IMR-90 (cell line): ENCODE measurements at regions not wholly inside any gene's neighbourhood (a gene's known extent, or its start where the extent isn't known, plus 50 kb on each side); places are given as distances from the start of the nearest gene placed in this dataset.

ENCODE experiments used
- ATAC-seq: fragments of 200-7000 bp; cut with Tn5 transposase; 2 replicates; pipeline ENCODE4 v1.9.1; 2020; ENCODE audit warnings: low read depth, mild to moderate bottlenecking, moderate library complexity
- BruUV-seq: library from RNA; stranded (reverse); fragments of 400-500 nt; replicated peaks from 2 replicates; lab custom pipeline; 2021; lab: Mats Ljungman, UMichigan
- CTCF ChIA-PET: fragments of 300-600 bp; formaldehyde crosslinking; extraction: SDS; loops from one replicate; lab custom pipeline; 2021; ENCODE audit warnings: antibody characterized with exemption; lab: Yijun Ruan, JAX
- POLR2A ChIA-PET: fragments of 300-600 bp; sonication (Branson Sonifier 250); formaldehyde crosslinking; loops from one replicate; lab custom pipeline; 2022; ENCODE audit warnings: antibody characterized with exemption; ENCODE audit not compliant: unreplicated experiment; lab: Charles Lee
- DNase-seq: peaks from one replicate; pipeline ENCODE4 v3.0.0; 2013
- H2AFZ ChIP-seq: replicated peaks from 2 replicates; pipeline ENCODE3; 2013; ENCODE audit warnings: low read length, mild to moderate bottlenecking; ENCODE audit not compliant: poor library complexity
- H2AK5ac ChIP-seq: 2 replicates; pipeline ENCODE4 v1.6.1; 2013; ENCODE audit warnings: low read depth, low read length, inconsistent platforms
- H2AK9ac ChIP-seq: replicated peaks from 2 replicates; pipeline ENCODE3; 2013; ENCODE audit warnings: mild to moderate bottlenecking, low read depth, low read length, moderate library complexity; ENCODE audit not compliant: poor library complexity
- H2BK120ac ChIP-seq: 2 replicates; pipeline ENCODE4 v1.6.1; 2013; ENCODE audit warnings: low read depth, low read length, inconsistent platforms
- H2BK15ac ChIP-seq: 3 replicates; pipeline ENCODE4 v1.6.1; 2013; ENCODE audit warnings: low read depth, low read length, inconsistent platforms
- H2BK20ac ChIP-seq: 2 replicates; pipeline ENCODE4 v1.6.1; 2013; ENCODE audit warnings: low read depth, mild to moderate bottlenecking, inconsistent platforms, low read length, moderate library complexity
- H2BK5ac ChIP-seq: 2 replicates; pipeline ENCODE4 v1.6.1; 2013; ENCODE audit warnings: mild to moderate bottlenecking, low read depth, low read length, inconsistent platforms; ENCODE audit not compliant: poor library complexity, severe bottlenecking
- H3K14ac ChIP-seq: replicated peaks from 2 replicates; pipeline ENCODE4 v1.6.1; 2013; ENCODE audit warnings: low read depth, low read length, inconsistent platforms
- H3K18ac ChIP-seq: 2 replicates; pipeline ENCODE4 v1.6.1; 2013; ENCODE audit warnings: low read depth, low read length, control low read depth
- H3K23ac ChIP-seq: 2 replicates; pipeline ENCODE4 v1.6.1; 2013; ENCODE audit warnings: low read depth, low read length, inconsistent platforms
- H3K27ac ChIP-seq: 2 replicates; pipeline ENCODE4 v1.5.1; 2013; ENCODE audit warnings: mild to moderate bottlenecking, control low read depth, low read length; ENCODE audit not compliant: insufficient read depth
- H3K27me3 ChIP-seq: 2 replicates; pipeline ENCODE4 v1.6.1; 2013; ENCODE audit warnings: low read length; ENCODE audit not compliant: control insufficient read depth, insufficient read depth
- H3K36me3 ChIP-seq: 2 replicates; pipeline ENCODE4 v1.6.1; 2013; ENCODE audit warnings: low read length, mixed read lengths; ENCODE audit not compliant: control insufficient read depth, insufficient read depth
- H3K4ac ChIP-seq: 2 replicates; pipeline ENCODE4 v1.6.1; 2013; ENCODE audit warnings: low read depth, low read length, inconsistent platforms
- H3K4me1 ChIP-seq: 2 replicates; pipeline ENCODE4 v1.6.1; 2013; ENCODE audit warnings: low read length, mixed read lengths; ENCODE audit not compliant: control insufficient read depth, insufficient read depth
- H3K4me2 ChIP-seq: 2 replicates; pipeline ENCODE4 v1.6.1; 2013; ENCODE audit warnings: low read depth, mild to moderate bottlenecking, control low read depth, low read length, moderate library complexity
- H3K4me3 ChIP-seq: 2 replicates; pipeline ENCODE4 v1.5.1; 2013; ENCODE audit warnings: low read depth, mild to moderate bottlenecking, control low read depth, low read length, moderate library complexity; ENCODE audit not compliant: insufficient read depth
- H3K56ac ChIP-seq: 2 replicates; pipeline ENCODE4 v1.6.1; 2013; ENCODE audit warnings: low read length, inconsistent platforms; ENCODE audit not compliant: insufficient read depth; ENCODE audit errors: extremely low read depth
- H3K79me1 ChIP-seq, 2 experiments: 2 replicates each; pipeline ENCODE4 v1.6.1; 2013; ENCODE audit warnings: low read length in 2 of 2, inconsistent platforms in 1 of 2, low read depth in 1 of 2
- H3K9ac ChIP-seq: 2 replicates; pipeline ENCODE4 v1.6.1; 2013; ENCODE audit warnings: low read depth, low read length, control low read depth
- H3K9me1 ChIP-seq: 2 replicates; pipeline ENCODE4 v1.6.1; 2013; ENCODE audit warnings: low read length, inconsistent platforms; ENCODE audit not compliant: insufficient read depth
- H3K9me3 ChIP-seq: 2 replicates; pipeline ENCODE4 v1.6.1; 2013; ENCODE audit warnings: low read length; ENCODE audit not compliant: control insufficient read depth, insufficient read depth
- H4K20me1 ChIP-seq: 2 replicates; pipeline ENCODE4 v1.6.1; 2013; ENCODE audit warnings: low read length, inconsistent platforms; ENCODE audit not compliant: insufficient read depth
- H4K5ac ChIP-seq: 2 replicates; pipeline ENCODE4 v1.6.1; 2013; ENCODE audit warnings: mild to moderate bottlenecking, low read depth, low read length, control low read depth
- H4K8ac ChIP-seq, 2 experiments: 2 replicates each; pipeline ENCODE4 v1.6.1; 2013; ENCODE audit warnings: low read depth in 2 of 2, low read length in 2 of 2, control low read depth in 1 of 2, inconsistent platforms in 1 of 2
- H4K91ac ChIP-seq: 2 replicates; pipeline ENCODE4 v1.6.1; 2013; ENCODE audit warnings: low read depth, low read length, inconsistent platforms; ENCODE audit not compliant: insufficient read depth
- BHLHE40 ChIP-seq: fragments of 150-350 bp; IDR thresholded peaks from 2 replicates; pipeline ENCODE4 v1.6.1; 2016; ENCODE audit warnings: mild to moderate bottlenecking, low read depth, low read length
- CEBPB ChIP-seq: IDR thresholded peaks from 2 replicates; pipeline ENCODE4 v1.6.1; 2012; ENCODE audit warnings: low read depth, low read length, improper control_type of control experiment
- NFE2L2 ChIP-seq: fragments of 150-350 bp; IDR thresholded peaks from 2 replicates; pipeline ENCODE4 v1.6.1; 2016; ENCODE audit warnings: low read depth, mild to moderate bottlenecking, low read length
- POLR2A ChIP-seq: IDR thresholded peaks from 2 replicates; pipeline ENCODE4 v1.6.1; 2012; ENCODE audit warnings: mild to moderate bottlenecking, low read depth, low read length
- dilution Hi-C: fragments of 300-500 bp; cut with HindIII; formaldehyde crosslinking; loops from one replicate; pipeline ENCODE4 v1.14.3; 2018; ENCODE audit warnings: low sequenced_read_pairs; ENCODE audit not compliant: unreplicated experiment
- in situ Hi-C: fragments of 300-500 bp; cut with MboI; formaldehyde crosslinking; loops from 3 replicates; pipeline ENCODE4 v1.14.3; 2019; ENCODE audit warnings: low sequenced_read_pairs, inconsistent platforms, mixed read lengths
- intact Hi-C: fragments of 100-400 bp; cut with micrococcal nuclease; formaldehyde crosslinking; loops from 2 replicates; pipeline ENCODE4 v1.10.0; 2022

DNA sequence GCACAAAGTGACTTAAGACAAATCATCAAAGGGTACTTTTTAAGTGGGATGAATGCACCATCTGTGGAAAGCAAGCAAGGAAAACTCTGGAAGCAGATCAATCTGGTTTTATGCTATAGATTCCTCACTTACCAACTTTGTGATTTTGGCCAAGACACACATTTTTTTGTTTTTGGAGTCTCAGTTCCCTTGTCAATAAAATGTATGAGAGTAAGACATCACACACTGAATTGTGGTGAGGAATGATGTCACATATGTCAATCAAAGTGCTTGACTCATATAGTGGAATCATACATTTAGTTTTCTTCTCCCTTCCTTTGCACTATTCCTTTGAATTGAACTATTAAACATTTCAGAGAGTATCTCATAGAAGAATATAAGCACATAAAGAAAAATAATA lies 620.5 kb upstream of the CITED2 start:
- no peak overlapping the region for H2BK120ac ChIP-seq
- no peak overlapping the region for H3K4me3 ChIP-seq
- H3K18ac ChIP-seq: no peak overlapping the region
- H3K27ac ChIP-seq: no peak overlapping the region
- no peaks in the 10 kb centered on the region for H3K27me3 ChIP-seq
- no peak overlapping the region for H3K56ac ChIP-seq
- H3K79me1 ChIP-seq: no peaks in the 10 kb centered on the region
- no peak overlapping the region for H2AFZ ChIP-seq
- H2BK5ac ChIP-seq: no peak overlapping the region
- no peaks in the 10 kb centered on the region for H4K20me1 ChIP-seq
- ChIA-PET POLR2A (no interaction called here), CTCF (no interaction called here)
- H2BK20ac ChIP-seq: no peak overlapping the region
- no peak overlapping the region for H2AK5ac ChIP-seq
- no peak overlapping the region for H3K9ac ChIP-seq
- no peak overlapping the region for H3K4me2 ChIP-seq
- dilution Hi-C loops (no loop called here), intact Hi-C loops (no loop called here), in situ Hi-C loops (no loop called here)
- H4K8ac ChIP-seq: no peak overlapping the region
- no peaks in the 10 kb centered on the region for H3K9me3 ChIP-seq
- peaks cover 3% of the 10 kb centered on the region; the same call in 1 of the 2 replicates for H3K4me1 ChIP-seq
- H3K4ac ChIP-seq: no peak overlapping the region
- no peak overlapping the region for H3K23ac ChIP-seq
- no peak overlapping the region for H4K91ac ChIP-seq
- no peak overlapping the region for H2AK9ac ChIP-seq
- ATAC-seq (no peak), DNase-seq (no peak)
- no peak overlapping the region for H4K5ac ChIP-seq
- BruUV-seq: no TSS peak
- H2BK15ac ChIP-seq: no peak overlapping the region
- no peak overlapping the region for H3K14ac ChIP-seq
- H3K9me1 ChIP-seq: no peaks in the 10 kb centered on the region
- TF ChIP-seq CEBPB: no peak
- no peak for TF ChIP-seq BHLHE40
- no peak for TF ChIP-seq POLR2A
- TF ChIP-seq NFE2L2: no peak
- H3K36me3 ChIP-seq: no peaks in the 10 kb centered on the region
